HUES64 (cell line): ENCODE measurements at regions not wholly inside any gene's neighbourhood (a gene's known extent, or its start where the extent isn't known, plus 50 kb on each side); places are given as distances from the start of the nearest gene placed in this dataset.

Experiments
- H3K27ac ChIP-seq: 2 replicates; pipeline ENCODE4 v1.7.0; 2013; ENCODE audit warnings: low read depth, low read length, inconsistent platforms
- H3K27me3 ChIP-seq: 2 replicates; pipeline ENCODE4 v1.6.1; 2013; ENCODE audit warnings: mild to moderate bottlenecking, low read length; ENCODE audit not compliant: insufficient read depth
- H3K36me3 ChIP-seq: 2 replicates; pipeline ENCODE4 v1.6.1; 2013; ENCODE audit warnings: mild to moderate bottlenecking, low read length; ENCODE audit not compliant: insufficient read depth
- H3K4me1 ChIP-seq: 2 replicates; pipeline ENCODE4 v1.6.1; 2013; ENCODE audit warnings: mild to moderate bottlenecking, low read length, moderate library complexity; ENCODE audit not compliant: insufficient read depth
- H3K4me3 ChIP-seq: 2 replicates; pipeline ENCODE4 v1.5.1; 2013; ENCODE audit warnings: mild to moderate bottlenecking, low read length, moderate library complexity
- H3K9ac ChIP-seq: 2 replicates; pipeline ENCODE4 v1.6.1; 2013; ENCODE audit warnings: mild to moderate bottlenecking, low read depth, low read length
- H3K9me3 ChIP-seq: 2 replicates; pipeline ENCODE4 v1.6.1; 2013; ENCODE audit warnings: low read depth, low read length; ENCODE audit not compliant: insufficient read depth
- WGBS: fragments of 150-250, 120-280 bp; methylation state at CpG from one replicate; pipeline ENCODE4 v1.1.7; 2013; ENCODE audit warnings: missing lambda C conversion rate; 5-methylcytosine and 5-hydroxymethylcytosine counted together

- H3K27me3 ChIP-seq = no peaks in the 10 kb centered on the region
- no peaks in the 10 kb centered on the region for H3K36me3 ChIP-seq
- H3K27ac ChIP-seq = no peak overlapping the region
- 85% methylated on average over 20 of the region's 20 CpGs for WGBS
- H3K4me3 ChIP-seq = no peak overlapping the region
- no peaks in the 10 kb centered on the region for H3K4me1 ChIP-seq
- H3K9me3 ChIP-seq = no peaks in the 10 kb centered on the region
- no peak overlapping the region for H3K9ac ChIP-seq
These were observed 1208.0 kb downstream of the BRD1 start for GRCh38 chr22:48619721-48620120.

- no peaks in the 10 kb centered on the region for H3K9me3 ChIP-seq
- H3K27ac ChIP-seq = no peak overlapping the region
- H3K4me1 ChIP-seq = no peaks in the 10 kb centered on the region
- WGBS = 94% methylated on average over 18 of the region's 18 CpGs
- no peaks in the 10 kb centered on the region for H3K36me3 ChIP-seq
- H3K27me3 ChIP-seq = no peaks in the 10 kb centered on the region
- no peak overlapping the region for H3K4me3 ChIP-seq
- H3K9ac ChIP-seq = no peak overlapping the region
These were observed 1209.3 kb downstream of the BRD1 start for GRCh38 chr22:48618326-48618725.

- Histone ChIP-seq H3K4me1 (no peaks in the 10 kb centered on the region), H3K36me3 (no peaks in the 10 kb centered on the region), H3K27ac (no peak overlapping the region), H3K4me3 (no peak overlapping the region), H3K9me3 (no peaks in the 10 kb centered on the region), H3K9ac (no peak overlapping the region), H3K27me3 (no peaks in the 10 kb centered on the region)
- 94% methylated on average over 13 of the region's 13 CpGs for WGBS
These were observed 1211.0 kb downstream of the BRD1 start for GRCh38 chr22:48616656-48617055.

- WGBS = 88% methylated on average over 22 of the region's 22 CpGs
- H3K9me3 ChIP-seq = no peaks in the 10 kb centered on the region
- no peaks in the 10 kb centered on the region for H3K4me1 ChIP-seq
- H3K27ac ChIP-seq = no peak overlapping the region
- no peak overlapping the region for H3K9ac ChIP-seq
- no peaks in the 10 kb centered on the region for H3K36me3 ChIP-seq
- no peak overlapping the region for H3K4me3 ChIP-seq
- no peaks in the 10 kb centered on the region for H3K27me3 ChIP-seq
These were observed 1212.3 kb downstream of the BRD1 start for GRCh38 chr22:48615171-48616008.

- WGBS = 95% methylated on average over 32 of the region's 32 CpGs
- Histone ChIP-seq H3K27ac (no peak overlapping the region), H3K9me3 (no peaks in the 10 kb centered on the region)
These were observed 1214.0 kb downstream of the BRD1 start for GRCh38 chr22:48613566-48614200.

GRCh38 chr22:48612077-48612995 lies 1215.3 kb downstream of the BRD1 start:
- Histone ChIP-seq H3K27me3 (no peaks in the 10 kb centered on the region), H3K9ac (no peak overlapping the region), H3K4me3 (no peak overlapping the region), H3K36me3 (no peaks in the 10 kb centered on the region), H3K9me3 (no peaks in the 10 kb centered on the region), H3K27ac (no peak overlapping the region), H3K4me1 (no peaks in the 10 kb centered on the region)
- WGBS = 92% methylated on average over 33 of the region's 33 CpGs

More at GRCh38 chr22:48613566-48614200, 1214.0 kb downstream of the BRD1 start:
- H3K4me1 ChIP-seq = no peaks in the 10 kb centered on the region
- no peaks in the 10 kb centered on the region for H3K36me3 ChIP-seq
- no peaks in the 10 kb centered on the region for H3K27me3 ChIP-seq
- H3K4me3 ChIP-seq = no peak overlapping the region
- no peak overlapping the region for H3K9ac ChIP-seq

GRCh38 chr22:48609279-48609865 lies 1218.3 kb downstream of the BRD1 start:
- Histone ChIP-seq H3K27me3 (no peaks in the 10 kb centered on the region), H3K9me3 (no peaks in the 10 kb centered on the region), H3K4me1 (no peaks in the 10 kb centered on the region), H3K9ac (no peak overlapping the region), H3K4me3 (no peak overlapping the region), H3K36me3 (no peaks in the 10 kb centered on the region), H3K27ac (no peak overlapping the region)
- 91% methylated on average over 22 of the region's 22 CpGs for WGBS

GRCh38 chr22:48607901-48608662 lies 1219.6 kb downstream of the BRD1 start:
- Histone ChIP-seq H3K36me3 (no peaks in the 10 kb centered on the region), H3K27ac (no peak overlapping the region), H3K27me3 (no peaks in the 10 kb centered on the region), H3K4me1 (no peaks in the 10 kb centered on the region), H3K9me3 (no peaks in the 10 kb centered on the region), H3K4me3 (no peak overlapping the region), H3K9ac (no peak overlapping the region)
- 87% methylated on average over 23 of the region's 23 CpGs for WGBS

- Histone ChIP-seq H3K27me3 (no peaks in the 10 kb centered on the region), H3K9ac (no peak overlapping the region), H3K4me3 (no peak overlapping the region), H3K27ac (no peak overlapping the region), H3K4me1 (no peaks in the 10 kb centered on the region), H3K36me3 (no peaks in the 10 kb centered on the region), H3K9me3 (no peaks in the 10 kb centered on the region)
- 89% methylated on average over 16 of the region's 16 CpGs for WGBS
These were observed 1220.9 kb downstream of the BRD1 start for GRCh38 chr22:48606684-48607307.

GRCh38 chr22:48605856-48606481 lies 1221.7 kb downstream of the BRD1 start:
- Histone ChIP-seq H3K9ac (no peak overlapping the region), H3K36me3 (no peaks in the 10 kb centered on the region), H3K9me3 (no peaks in the 10 kb centered on the region), H3K4me3 (no peak overlapping the region), H3K27me3 (no peaks in the 10 kb centered on the region), H3K4me1 (no peaks in the 10 kb centered on the region), H3K27ac (no peak overlapping the region)
- 89% methylated on average over 13 of the region's 13 CpGs for WGBS
